Endothelial cell of umbilical vein (primary cell): ENCODE measurements at regions not wholly inside any gene's neighbourhood (a gene's known extent, or its start where the extent isn't known, plus 50 kb on each side); places are given as distances from the start of the nearest gene placed in this dataset.
"Not testable (repeated sequence)": the region's sequence is repeated elsewhere in the genome, so short reads cannot be mapped to it uniquely, and the experiment has no call there.

Experiments used
- BruUV-seq: library from RNA; stranded (reverse); fragments of 400-500 nt; replicated peaks from 2 replicates; lab custom pipeline; 2021; lab: Mats Ljungman, UMichigan
- CTCF ChIA-PET: fragments of 300-600, 350-600 bp; sonication (Branson Sonifier 250); formaldehyde crosslinking; loops from one replicate; lab custom pipeline; 2021; ENCODE audit warnings: antibody characterized with exemption, inconsistent platforms; lab: Charles Lee
- POLR2A ChIA-PET: fragments of 300-600, 350-600 bp; sonication (Branson Sonifier 250); formaldehyde crosslinking; loops from one replicate; lab custom pipeline; 2021; ENCODE audit warnings: antibody characterized with exemption, inconsistent platforms; lab: Charles Lee
- DNase-seq: peaks from one replicate; pipeline ENCODE4 v3.0.0-alpha.2; 2011; ENCODE audit warnings: low read depth, low spot score
- FAIRE-seq: peaks from 2 replicates; lab custom pipeline; 2011; peaks lifted over from hg19 to GRCh38; lab: Jason Lieb, UNC
- H2AFZ ChIP-seq: 2 replicates; pipeline ENCODE4 v1.6.0; 2012; ENCODE audit warnings: low read depth, low read length, control low read depth, inconsistent platforms
- H3K27ac ChIP-seq: 2 replicates; pipeline ENCODE4 v1.5.1; 2011; ENCODE audit warnings: low read depth, mild to moderate bottlenecking, control low read depth, low read length, moderate library complexity; ENCODE audit not compliant: insufficient read depth
- H3K27me3 ChIP-seq, 2 experiments: 2 replicates each; pipeline versions ENCODE4 v1.6.0 to v1.6.1; 2011; ENCODE audit warnings: low read length in 2 of 2, mixed read lengths in 1 of 2; ENCODE audit not compliant: control insufficient read depth in 2 of 2, insufficient read depth in 2 of 2
- H3K36me3 ChIP-seq, 2 experiments: 2 replicates in 1 of 2; 3 replicates in 1 of 2; pipeline ENCODE4 v1.5.1; 2011; ENCODE audit warnings: low read length in 2 of 2, mild to moderate bottlenecking in 1 of 2, moderate library complexity in 1 of 2; ENCODE audit not compliant: control insufficient read depth in 2 of 2, insufficient read depth in 2 of 2; ENCODE audit errors: extremely low read depth in 1 of 2
- H3K4me1 ChIP-seq: 3 replicates; pipeline ENCODE4 v1.5.1; 2011; ENCODE audit warnings: mild to moderate bottlenecking, low read length; ENCODE audit not compliant: control insufficient read depth, insufficient read depth; ENCODE audit errors: extremely low read depth
- H3K4me2 ChIP-seq: 2 replicates; pipeline ENCODE4 v1.6.1; 2011; ENCODE audit warnings: low read length, control low read depth, mixed read lengths; ENCODE audit not compliant: insufficient read depth
- H3K4me3 ChIP-seq, 3 experiments: fragments of 200-600 bp in 1 of 3; sonication (generic), shearing (Covaris generic) in 1 of 3; replicated peaks in 1 of 3; 2 replicates each; pipeline ENCODE4 v1.5.1; 2011 to 2016; ENCODE audit warnings: control low read depth in 3 of 3, low read length in 3 of 3, mild to moderate bottlenecking in 2 of 3, inconsistent platforms in 1 of 3, low read depth in 1 of 3, moderate library complexity in 1 of 3; ENCODE audit not compliant: insufficient read depth in 1 of 3
- H3K79me2 ChIP-seq: 2 replicates; pipeline ENCODE4 v1.6.0; 2012; ENCODE audit warnings: low read length, inconsistent platforms; ENCODE audit not compliant: control insufficient read depth, insufficient read depth
- H3K9ac ChIP-seq: replicated peaks from 2 replicates; pipeline ENCODE3; 2011; ENCODE audit warnings: low read length, control low read depth; ENCODE audit not compliant: insufficient read depth; ENCODE audit errors: extremely low read depth
- H3K9me1 ChIP-seq: replicated peaks from 3 replicates; pipeline ENCODE4 v1.6.0; 2011; ENCODE audit warnings: mild to moderate bottlenecking, low read length; ENCODE audit not compliant: control insufficient read depth, insufficient read depth; ENCODE audit errors: extremely low read depth
- H3K9me3 ChIP-seq: replicated peaks from 2 replicates; pipeline ENCODE4 v1.5.1; 2012; ENCODE audit warnings: low read length, inconsistent platforms; ENCODE audit not compliant: control insufficient read depth, insufficient read depth
- H4K20me1 ChIP-seq: replicated peaks from 2 replicates; pipeline ENCODE3; 2011; ENCODE audit warnings: mild to moderate bottlenecking, low read length; ENCODE audit not compliant: control insufficient read depth, insufficient read depth; ENCODE audit errors: extremely low read depth
- GATA2 ChIP-seq: IDR thresholded peaks from 2 replicates; pipeline ENCODE4 v1.7.0; 2011; ENCODE audit warnings: low read depth, mild to moderate bottlenecking, moderate library complexity, mixed read lengths, low read length; ENCODE audit not compliant: insufficient read length, insufficient read depth
- MYC ChIP-seq: IDR thresholded peaks from one replicate; pipeline ENCODE4 v1.6.1; 2011; ENCODE audit warnings: mild to moderate bottlenecking, low read depth, low read length
- POLR2AphosphoS5 ChIP-seq: IDR thresholded peaks from 2 replicates; pipeline ENCODE4 v1.6.1; 2012; ENCODE audit warnings: low read depth, mild to moderate bottlenecking, control low read depth, low read length, moderate library complexity; ENCODE audit not compliant: insufficient read depth
- dilution Hi-C: fragments of 300-500 bp; cut with MboI; formaldehyde crosslinking; loops from one replicate; pipeline ENCODE4 v1.15.0; 2019; ENCODE audit warnings: low sequenced_read_pairs; ENCODE audit not compliant: extremely low pct_ligation_motif_present
- intact Hi-C: fragments of 100-400 bp; cut with micrococcal nuclease; formaldehyde crosslinking; loops from one replicate; pipeline ENCODE4 v1.10.0; 2022

- H2AFZ ChIP-seq, result no peak overlapping the region
- dilution Hi-C loops, result no loop called here
- no peaks in the 10 kb centered on the region for H3K4me1 ChIP-seq
- no peak overlapping the region for H3K27ac ChIP-seq
- intact Hi-C loops, result no loop called here
- H3K9ac ChIP-seq, result no peak overlapping the region
- BruUV-seq, result no TSS peak
- no peak overlapping the region for H3K4me3 ChIP-seq
- TF ChIP-seq GATA2, result no peak
- H3K4me2 ChIP-seq, result no peak overlapping the region
- CTCF ChIA-PET, result no interaction called here
- no peaks in the 10 kb centered on the region for H4K20me1 ChIP-seq
- H3K9me3 ChIP-seq, result no peaks in the 10 kb centered on the region
- FAIRE-seq, result no peak
- no peak for DNase-seq
- no peaks in the 10 kb centered on the region for H3K36me3 ChIP-seq
- POLR2A ChIA-PET, result interaction anchor here (0.9 kb wide), 1 partner anchor 269 kb away, joined by 4 read pairs; no protein-coding TSS in a partner anchor
- H3K79me2 ChIP-seq, result no peaks in the 10 kb centered on the region
- H3K9me1 ChIP-seq, result no peaks in the 10 kb centered on the region
- peaks cover 2 to 12% of the 10 kb centered on the region in 2 experiments for H3K27me3 ChIP-seq
Observed at GRCh38 chr10:33914746-33915145, 580.3 kb upstream of the NRP1 start.

GRCh38 chr10:33913194-33913593, 578.7 kb upstream of the NRP1 start:
- dilution Hi-C loops, result no loop called here
- no peak for TF ChIP-seq MYC
- no peak for TF ChIP-seq POLR2AphosphoS5
- no peaks in the 10 kb centered on the region for H3K9me3 ChIP-seq
- POLR2A ChIA-PET, result no interaction called here
- no TSS peak for BruUV-seq
- H2AFZ ChIP-seq, result no peak overlapping the region
- FAIRE-seq, result no peak
- H3K9ac ChIP-seq, result no peak overlapping the region
- no peaks in the 10 kb centered on the region for H4K20me1 ChIP-seq
- peaks cover 5 to 10% of the 10 kb centered on the region in 2 experiments for H3K27me3 ChIP-seq
- no peaks in the 10 kb centered on the region for H3K79me2 ChIP-seq
- no peak overlapping the region for H3K27ac ChIP-seq
- no peaks in the 10 kb centered on the region for H3K36me3 ChIP-seq
- no peak for DNase-seq
- intact Hi-C loops, result no loop called here
- CTCF ChIA-PET, result interaction anchor here (1.4 kb wide), 1 partner anchor 725 kb away, joined by 3 read pairs; no protein-coding TSS in a partner anchor
- H3K4me1 ChIP-seq, result no peaks in the 10 kb centered on the region
- no peak overlapping the region for H3K4me3 ChIP-seq
- no peaks in the 10 kb centered on the region for H3K9me1 ChIP-seq
- no peak overlapping the region for H3K4me2 ChIP-seq

DNA sequence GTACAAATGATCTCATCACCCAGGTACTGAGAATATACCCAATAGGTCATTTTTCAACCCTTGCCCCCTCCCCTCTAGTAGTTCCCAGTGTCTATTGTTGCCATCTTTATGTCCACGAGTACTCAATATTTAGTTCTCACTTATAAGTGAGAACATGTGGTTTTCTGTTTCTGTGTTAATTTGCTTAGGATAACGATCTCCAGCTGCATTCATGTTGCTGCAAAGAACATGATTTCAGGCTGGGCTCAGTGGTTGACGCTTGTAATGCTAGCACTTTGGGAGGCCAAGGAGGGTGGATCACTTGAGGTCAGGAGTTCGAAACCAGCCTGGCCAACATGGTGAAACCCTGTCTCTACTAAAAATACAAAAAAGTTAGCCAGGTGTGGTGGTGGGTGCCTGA, 575.0 kb upstream of the NRP1 start:
- H3K4me1 ChIP-seq, H3K79me2 ChIP-seq, H4K20me1 ChIP-seq, POLR2A ChIA-PET, H3K9me1 ChIP-seq, intact Hi-C loops, H3K27me3 ChIP-seq, FAIRE-seq, H3K27ac ChIP-seq, H3K4me3 ChIP-seq, CTCF ChIA-PET, H3K36me3 ChIP-seq, BruUV-seq, H2AFZ ChIP-seq, dilution Hi-C loops, DNase-seq, H3K9ac ChIP-seq, H3K4me2 ChIP-seq, H3K9me3 ChIP-seq: not testable (repeated sequence)
